ENCODE measurements at regions not wholly inside any gene's neighbourhood (a gene's known extent, or its start where the extent isn't known, plus 50 kb on each side); places are given as distances from the start of the nearest gene placed in this dataset.

- Histone ChIP-seq H3K27ac (no peak overlapping the region), H3K4me1 (no peaks in the 10 kb centered on the region), H3K9me3 (no peaks in the 10 kb centered on the region), H3K4me3 (replicated peaks in 1 of 3) (no peak overlapping the region), H3K27me3 (no peaks in the 10 kb centered on the region), H3K36me3 (no peaks in the 10 kb centered on the region)
- TF ChIP-seq CTCF (IDR thresholded peaks at IDR 0.05) (no peak), POLR2A (IDR thresholded peaks at IDR 0.05) (no peak)
- intact Hi-C loops (cut with DNase I), result no loop called here
- no peak for DNase-seq
- WGBS, 2 donors, result 88 to 92% methylated on average over 3 of the region's 3 CpGs
Observed at GRCh38 chr2:147641651-147642050, 203.2 kb upstream of the ACVR2A start.

- Histone ChIP-seq H3K4me3 (replicated peaks in 1 of 3) (no peak overlapping the region), H3K4me1 (no peaks in the 10 kb centered on the region), H3K27ac (no peak overlapping the region), H3K36me3 (no peaks in the 10 kb centered on the region), H3K9me3 (no peaks in the 10 kb centered on the region), H3K27me3 (no peaks in the 10 kb centered on the region)
- intact Hi-C loops (cut with DNase I), result no loop called here
- DNase-seq, result no peak
- 42 to 46% methylated on average over 2 of the region's 2 CpGs for WGBS, 2 donors
- TF ChIP-seq POLR2A (IDR thresholded peaks at IDR 0.05), result no peak
- no peak for TF ChIP-seq CTCF (IDR thresholded peaks at IDR 0.05)
Observed at GRCh38 chr2:147639891-147640290, 204.9 kb upstream of the ACVR2A start.

GRCh38 chr2:147639386-147639785 lies 205.4 kb upstream of the ACVR2A start:
- H3K27ac ChIP-seq, result no peak overlapping the region
- H3K4me1 ChIP-seq, result no peaks in the 10 kb centered on the region
- intact Hi-C loops (cut with DNase I), result no loop called here
- no peaks in the 10 kb centered on the region for H3K9me3 ChIP-seq
- H3K36me3 ChIP-seq, result no peaks in the 10 kb centered on the region
- no peak for TF ChIP-seq CTCF (IDR thresholded peaks at IDR 0.05)
- no peak for TF ChIP-seq POLR2A (IDR thresholded peaks at IDR 0.05)
- no peaks in the 10 kb centered on the region for H3K27me3 ChIP-seq
- 79 to 82% methylated on average over 2 of the region's 2 CpGs for WGBS, 2 donors
- H3K4me3 ChIP-seq (replicated peaks in 1 of 3), result no peak overlapping the region
- no peak for DNase-seq

GRCh38 chr2:147636886-147637285 lies 207.9 kb upstream of the ACVR2A start:
- Histone ChIP-seq H3K4me1 (no peaks in the 10 kb centered on the region), H3K27me3 (no peaks in the 10 kb centered on the region), H3K36me3 (no peaks in the 10 kb centered on the region), H3K27ac (no peak overlapping the region), H3K9me3 (no peaks in the 10 kb centered on the region), H3K4me3 (replicated peaks in 1 of 3) (no peak overlapping the region)
- no peak for TF ChIP-seq POLR2A (IDR thresholded peaks at IDR 0.05)
- TF ChIP-seq CTCF (IDR thresholded peaks at IDR 0.05), result no peak
- no peak for DNase-seq
- whole genome bisulfite sequencing, 2 donors, result 25 to 30% methylated on average over 3 of the region's 3 CpGs
- intact Hi-C loops (cut with DNase I), result no loop called here

GRCh38 chr2:147636238-147636882 lies 208.5 kb upstream of the ACVR2A start:
- 72 to 77% methylated on average over 8 of the region's 8 CpGs for WGBS, 2 donors
- H3K27ac ChIP-seq, result no peak overlapping the region
- DNase-seq, result no peak

More at GRCh38 chr2:147636238-147636882, 208.5 kb upstream of the ACVR2A start:
- Histone ChIP-seq H3K4me1 (no peaks in the 10 kb centered on the region), H3K27me3 (no peaks in the 10 kb centered on the region), H3K4me3 (replicated peaks in 1 of 3) (no peak overlapping the region), H3K36me3 (no peaks in the 10 kb centered on the region), H3K9me3 (no peaks in the 10 kb centered on the region)
- intact Hi-C loops (cut with DNase I), result no loop called here
- TF ChIP-seq CTCF (IDR thresholded peaks at IDR 0.05) (no peak), POLR2A (IDR thresholded peaks at IDR 0.05) (no peak)
